Activated CD4-positive, alpha-beta memory T cell treated with anti-CD3 and anti-CD28 coated beads for 36 hours (primary cell): ENCODE measurements at regions not wholly inside any gene's neighbourhood (a gene's known extent, or its start where the extent isn't known, plus 50 kb on each side); places are given as distances from the start of the nearest gene placed in this dataset.
"Not testable (repeated sequence)": the region's sequence is repeated elsewhere in the genome, so short reads cannot be mapped to it uniquely, and the experiment has no call there.

ENCODE experiments used
- CTCF ChIA-PET: fragments of 350-600 bp; sonication (Branson Sonifier 250); formaldehyde crosslinking; loops from one replicate; lab custom pipeline; 2021; ENCODE audit warnings: antibody characterized with exemption, inconsistent platforms; lab: Charles Lee
- POLR2A ChIA-PET: fragments of 350-600 bp; sonication (Branson Sonifier 250); formaldehyde crosslinking; loops from one replicate; lab custom pipeline; 2021; ENCODE audit warnings: antibody characterized with exemption; lab: Charles Lee
- DNase-seq: peaks from one replicate; pipeline ENCODE4 v3.0.0-alpha.2; 2020
- H3K27ac Mint-ChIP-seq: one replicate; pipeline ENCODE4 v1.8.0; 2021; ENCODE audit warnings: mixed read lengths
- H3K27me3 Mint-ChIP-seq: one replicate; pipeline ENCODE4 v1.8.0; 2021; ENCODE audit warnings: mixed read lengths
- H3K36me3 Mint-ChIP-seq: one replicate; pipeline ENCODE4 v1.8.0; 2021; ENCODE audit warnings: mixed read lengths
- H3K4me1 Mint-ChIP-seq: one replicate; pipeline ENCODE4 v1.8.0; 2021; ENCODE audit warnings: low read depth, mixed read lengths
- H3K4me3 Mint-ChIP-seq: one replicate; pipeline ENCODE4 v1.8.0; 2021; ENCODE audit warnings: mild to moderate bottlenecking, mixed read lengths
- H3K9me3 Mint-ChIP-seq: one replicate; pipeline ENCODE4 v1.8.0; 2021; ENCODE audit warnings: mixed read lengths
- intact Hi-C: fragments of 100-400 bp; cut with micrococcal nuclease; formaldehyde crosslinking; loops from one replicate; pipeline ENCODE4 v1.15.1; 2023

GRCh38 chr18:10351858-10352257 lies 102.6 kb upstream of the APCDD1 start:
- ChIA-PET POLR2A (no interaction called here), CTCF (no interaction called here)
- no peak overlapping the region for H3K27ac Mint-ChIP-seq
- no peaks in the 10 kb centered on the region for H3K36me3 Mint-ChIP-seq
- H3K27me3 Mint-ChIP-seq = no peaks in the 10 kb centered on the region
- intact Hi-C loops = no loop called here
- H3K9me3 Mint-ChIP-seq = peaks cover 22% of the 10 kb centered on the region
- H3K4me1 Mint-ChIP-seq = no peaks in the 10 kb centered on the region
- DNase-seq = no peak
- no peak overlapping the region for H3K4me3 Mint-ChIP-seq

- intact Hi-C loops = no loop called here
- no peaks in the 10 kb centered on the region for H3K4me1 Mint-ChIP-seq
- ChIA-PET CTCF (no interaction called here), POLR2A (no interaction called here)
- DNase-seq = no peak
- H3K4me3 Mint-ChIP-seq = no peak overlapping the region
- H3K27me3 Mint-ChIP-seq = no peaks in the 10 kb centered on the region
- H3K36me3 Mint-ChIP-seq = no peaks in the 10 kb centered on the region
- no peak overlapping the region for H3K27ac Mint-ChIP-seq
- peaks cover 29% of the 10 kb centered on the region for H3K9me3 Mint-ChIP-seq
Measured at GRCh38 chr18:10352671-10353070, 101.8 kb upstream of the APCDD1 start.

GRCh38 chr18:10353791-10354190 lies 100.6 kb upstream of the APCDD1 start:
- H3K9me3 Mint-ChIP-seq = peaks cover 33% of the 10 kb centered on the region
- H3K36me3 Mint-ChIP-seq = no peaks in the 10 kb centered on the region
- no peak for DNase-seq
- no peaks in the 10 kb centered on the region for H3K27me3 Mint-ChIP-seq
- ChIA-PET CTCF (no interaction called here), POLR2A (no interaction called here)
- intact Hi-C loops = no loop called here
- no peaks in the 10 kb centered on the region for H3K4me1 Mint-ChIP-seq
- no peak overlapping the region for H3K27ac Mint-ChIP-seq
- H3K4me3 Mint-ChIP-seq = no peak overlapping the region

- DNase-seq = no peak
- Mint-ChIP-seq H3K36me3 (no peaks in the 10 kb centered on the region), H3K4me1 (no peaks in the 10 kb centered on the region), H3K27ac (no peak overlapping the region), H3K4me3 (no peak overlapping the region), H3K27me3 (no peaks in the 10 kb centered on the region), H3K9me3 (peaks cover 33% of the 10 kb centered on the region)
- intact Hi-C loops = no loop called here
- ChIA-PET POLR2A (no interaction called here), CTCF (no interaction called here)
Measured at GRCh38 chr18:10354241-10354811, 100.1 kb upstream of the APCDD1 start.

- intact Hi-C loops = no loop called here
- no peak for DNase-seq
- Mint-ChIP-seq H3K4me1 (no peaks in the 10 kb centered on the region), H3K9me3 (peaks cover 33% of the 10 kb centered on the region), H3K27ac (no peak overlapping the region), H3K36me3 (no peaks in the 10 kb centered on the region), H3K27me3 (no peaks in the 10 kb centered on the region), H3K4me3 (no peak overlapping the region)
- ChIA-PET CTCF (no interaction called here), POLR2A (no interaction called here)
Measured at GRCh38 chr18:10354890-10355289, 99.5 kb upstream of the APCDD1 start.

- H3K4me1 Mint-ChIP-seq, DNase-seq, H3K27ac Mint-ChIP-seq, H3K36me3 Mint-ChIP-seq, POLR2A ChIA-PET, CTCF ChIA-PET, H3K4me3 Mint-ChIP-seq, intact Hi-C loops, H3K27me3 Mint-ChIP-seq: not testable (repeated sequence)
- peaks cover 33% of the 10 kb centered on the region for H3K9me3 Mint-ChIP-seq
Measured at GRCh38 chr18:10356999-10357398, 97.4 kb upstream of the APCDD1 start.

GRCh38 chr18:10361660-10362059 lies 92.8 kb upstream of the APCDD1 start:
- DNase-seq = no peak
- ChIA-PET POLR2A (no interaction called here), CTCF (no interaction called here)
- Mint-ChIP-seq H3K27ac (no peak overlapping the region), H3K36me3 (no peaks in the 10 kb centered on the region), H3K9me3 (peaks cover 17% of the 10 kb centered on the region), H3K27me3 (peaks cover 4% of the 10 kb centered on the region), H3K4me1 (no peaks in the 10 kb centered on the region), H3K4me3 (no peak overlapping the region)
- intact Hi-C loops = loop anchor here (5.0 kb wide), 1 partner anchor 36 kb away; no protein-coding TSS in a partner anchor

- Mint-ChIP-seq H3K36me3 (no peaks in the 10 kb centered on the region), H3K27ac (no peak overlapping the region), H3K4me3 (no peak overlapping the region), H3K27me3 (peaks cover 9% of the 10 kb centered on the region), H3K9me3 (peaks cover 3% of the 10 kb centered on the region), H3K4me1 (no peaks in the 10 kb centered on the region)
- intact Hi-C loops = no loop called here
- ChIA-PET POLR2A (no interaction called here), CTCF (no interaction called here)
- no peak for DNase-seq
Measured at GRCh38 chr18:10365021-10365500, 89.4 kb upstream of the APCDD1 start.

GRCh38 chr18:10365901-10366300 lies 88.5 kb upstream of the APCDD1 start:
- POLR2A ChIA-PET = no interaction called here
- Mint-ChIP-seq H3K27ac (no peak overlapping the region), H3K4me1 (no peaks in the 10 kb centered on the region), H3K9me3 (peaks cover 3% of the 10 kb centered on the region), H3K27me3 (peaks cover 9% of the 10 kb centered on the region), H3K36me3 (no peaks in the 10 kb centered on the region), H3K4me3 (no peak overlapping the region)
- no peak for DNase-seq
- CTCF ChIA-PET = no interaction called here
- intact Hi-C loops = no loop called here

GRCh38 chr18:10367836-10368235 lies 86.6 kb upstream of the APCDD1 start:
- DNase-seq = no peak
- no peak overlapping the region for H3K4me3 Mint-ChIP-seq
- H3K27ac Mint-ChIP-seq = no peak overlapping the region
- ChIA-PET POLR2A (no interaction called here), CTCF (no interaction called here)
- peaks cover 3% of the 10 kb centered on the region for H3K9me3 Mint-ChIP-seq
- no peaks in the 10 kb centered on the region for H3K36me3 Mint-ChIP-seq
- intact Hi-C loops = no loop called here
- peaks cover 6% of the 10 kb centered on the region for H3K27me3 Mint-ChIP-seq
- no peaks in the 10 kb centered on the region for H3K4me1 Mint-ChIP-seq

- intact Hi-C loops = no loop called here
- ChIA-PET CTCF (no interaction called here), POLR2A (no interaction called here)
- H3K27ac Mint-ChIP-seq = no peak overlapping the region
- DNase-seq = no peak
- no peak overlapping the region for H3K4me3 Mint-ChIP-seq
- no peaks in the 10 kb centered on the region for H3K4me1 Mint-ChIP-seq
- H3K9me3 Mint-ChIP-seq = peaks cover 3% of the 10 kb centered on the region
- H3K27me3 Mint-ChIP-seq = peaks cover 6% of the 10 kb centered on the region
- no peaks in the 10 kb centered on the region for H3K36me3 Mint-ChIP-seq
Measured at GRCh38 chr18:10368456-10369453, 85.7 kb upstream of the APCDD1 start.

GRCh38 chr18:10370716-10371115 lies 83.7 kb upstream of the APCDD1 start:
- CTCF ChIA-PET = no interaction called here
- Mint-ChIP-seq H3K36me3 (no peaks in the 10 kb centered on the region), H3K9me3 (no peaks in the 10 kb centered on the region), H3K27me3 (peaks cover 6% of the 10 kb centered on the region), H3K4me3 (no peak overlapping the region), H3K4me1 (no peaks in the 10 kb centered on the region), H3K27ac (no peak overlapping the region)
- intact Hi-C loops = no loop called here
- no peak for DNase-seq
- POLR2A ChIA-PET = no interaction called here
